ENCODE measurements at regions not wholly inside any gene's neighbourhood (a gene's known extent, or its start where the extent isn't known, plus 50 kb on each side); places are given as distances from the start of the nearest gene placed in this dataset.

- TF ChIP-seq CTCF (IDR thresholded peaks at IDR 0.05 in 2 of 3, conservative IDR thresholded peaks at IDR 0.05 in 1 of 3; ENCODE audit: borderline replicate concordance in 1 of 3, insufficient read depth in 1 of 3, low read depth in 2 of 3, low read length in 2 of 3) (no peak), ZNF274 (IDR thresholded peaks at IDR 0.05; ENCODE audit: low read depth, low read length) (no peak), POLR2AphosphoS5 (IDR thresholded peaks at IDR 0.05; ENCODE audit: low read depth, low read length) (no peak), MAX (IDR thresholded peaks at IDR 0.05) (no peak), SRF (IDR thresholded peaks at IDR 0.05; ENCODE audit: low read depth) (no peak), SP1 (IDR thresholded peaks at IDR 0.05; ENCODE audit: low read depth) (no peak), EZH2 (IDR thresholded peaks at IDR 0.05) (no peak), SIN3A (IDR thresholded peaks at IDR 0.05; ENCODE audit: low read depth) (no peak)
- TF ChIP-seq, protein P1, sequence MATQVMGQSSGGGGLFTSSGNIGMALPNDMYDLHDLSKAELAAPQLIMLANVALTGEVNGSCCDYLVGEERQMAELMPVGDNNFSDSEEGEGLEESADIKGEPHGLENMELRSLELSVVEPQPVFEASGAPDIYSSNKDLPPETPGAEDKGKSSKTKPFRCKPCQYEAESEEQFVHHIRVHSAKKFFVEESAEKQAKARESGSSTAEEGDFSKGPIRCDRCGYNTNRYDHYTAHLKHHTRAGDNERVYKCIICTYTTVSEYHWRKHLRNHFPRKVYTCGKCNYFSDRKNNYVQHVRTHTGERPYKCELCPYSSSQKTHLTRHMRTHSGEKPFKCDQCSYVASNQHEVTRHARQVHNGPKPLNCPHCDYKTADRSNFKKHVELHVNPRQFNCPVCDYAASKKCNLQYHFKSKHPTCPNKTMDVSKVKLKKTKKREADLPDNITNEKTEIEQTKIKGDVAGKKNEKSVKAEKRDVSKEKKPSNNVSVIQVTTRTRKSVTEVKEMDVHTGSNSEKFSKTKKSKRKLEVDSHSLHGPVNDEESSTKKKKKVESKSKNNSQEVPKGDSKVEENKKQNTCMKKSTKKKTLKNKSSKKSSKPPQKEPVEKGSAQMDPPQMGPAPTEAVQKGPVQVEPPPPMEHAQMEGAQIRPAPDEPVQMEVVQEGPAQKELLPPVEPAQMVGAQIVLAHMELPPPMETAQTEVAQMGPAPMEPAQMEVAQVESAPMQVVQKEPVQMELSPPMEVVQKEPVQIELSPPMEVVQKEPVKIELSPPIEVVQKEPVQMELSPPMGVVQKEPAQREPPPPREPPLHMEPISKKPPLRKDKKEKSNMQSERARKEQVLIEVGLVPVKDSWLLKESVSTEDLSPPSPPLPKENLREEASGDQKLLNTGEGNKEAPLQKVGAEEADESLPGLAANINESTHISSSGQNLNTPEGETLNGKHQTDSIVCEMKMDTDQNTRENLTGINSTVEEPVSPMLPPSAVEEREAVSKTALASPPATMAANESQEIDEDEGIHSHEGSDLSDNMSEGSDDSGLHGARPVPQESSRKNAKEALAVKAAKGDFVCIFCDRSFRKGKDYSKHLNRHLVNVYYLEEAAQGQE (IDR thresholded peaks at IDR 0.05; ENCODE audit: low read depth), result no peak
Measured at GRCh38 chr1:117732956-117733355, 127.1 kb downstream of the TENT5C start.
